HG03575 (cell line): ENCODE measurements at regions not wholly inside any gene's neighbourhood (a gene's known extent, or its start where the extent isn't known, plus 50 kb on each side); places are given as distances from the start of the nearest gene placed in this dataset.

Experiments used
- ATAC-seq: cut with Tn5 transposase; IDR thresholded peaks from one replicate; pipeline ENCODE4 v1.9.1; 2021; ENCODE audit not compliant: unreplicated experiment, insufficient number of reproducible peaks, low FRiP score; ENCODE audit errors: extremely low read depth

GRCh38 chr13:53719281-53719680 lies 690.7 kb downstream of the OLFM4 start:
- ATAC-seq: no peak

DNA sequence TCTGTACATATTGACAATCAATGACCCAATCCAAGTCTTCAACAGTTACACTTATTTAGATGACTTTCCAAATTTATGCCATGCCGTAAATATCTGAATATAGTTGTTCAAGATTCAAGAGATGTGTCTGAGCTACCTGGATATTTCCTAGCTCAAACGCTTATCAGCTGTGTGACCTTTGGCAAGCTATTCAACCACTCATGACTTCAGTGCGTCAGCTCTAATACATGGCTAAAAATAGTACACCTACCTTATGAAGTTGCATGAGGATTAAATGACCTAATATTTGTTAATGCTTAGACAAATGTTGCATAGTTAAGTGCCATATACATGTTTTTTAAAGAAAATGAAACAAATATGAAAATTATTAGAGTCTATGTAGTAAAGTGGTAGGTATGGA lies 704.1 kb downstream of the OLFM4 start:
- no peak for ATAC-seq

DNA sequence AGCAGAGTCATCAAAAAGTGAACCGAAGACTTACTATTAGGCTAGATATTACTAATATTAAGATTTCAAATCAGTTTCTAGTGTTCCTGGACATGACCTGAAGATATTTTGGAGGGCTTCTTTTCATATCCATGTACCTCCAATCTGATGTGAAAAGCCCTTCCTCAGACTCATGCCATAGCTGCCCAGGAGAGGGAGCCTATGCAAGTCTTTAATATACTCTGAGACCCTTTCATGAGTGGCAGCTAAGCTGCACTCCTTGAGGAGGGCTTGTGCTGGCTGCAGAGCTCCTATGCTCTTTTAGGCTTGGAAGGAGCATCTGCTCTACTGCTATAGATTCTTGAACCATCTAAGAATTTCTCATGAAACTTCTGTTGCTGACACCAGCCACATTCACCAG lies 715.3 kb downstream of the OLFM4 start:
- ATAC-seq: no peak

- ATAC-seq: no peak
Observed at GRCh38 chr13:53747825-53748224, 719.2 kb downstream of the OLFM4 start.

GRCh38 chr13:53749306-53749705 lies 720.7 kb downstream of the OLFM4 start:
- ATAC-seq: no peak

- ATAC-seq: no peak
Observed at GRCh38 chr13:53759016-53759415, 730.4 kb downstream of the OLFM4 start.

DNA sequence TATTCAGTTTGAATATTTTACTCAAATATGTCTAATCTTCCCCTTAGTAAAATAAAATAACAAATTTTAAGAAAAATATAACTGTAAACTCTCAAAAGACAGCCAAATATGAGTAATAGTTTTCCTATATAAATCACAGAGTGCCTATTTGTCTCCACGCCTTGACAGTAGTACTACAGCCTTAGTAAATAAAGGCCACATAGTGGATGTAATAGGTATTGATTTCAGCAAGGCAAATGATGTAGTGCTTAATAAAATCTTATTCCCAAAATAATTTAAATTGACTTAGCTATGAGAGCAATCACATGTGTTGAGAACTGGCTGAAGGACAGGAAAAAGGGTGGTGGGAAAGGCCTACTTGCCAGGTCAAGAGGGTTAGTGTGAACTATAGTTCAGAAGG lies 747.2 kb downstream of the OLFM4 start:
- no peak for ATAC-seq

DNA sequence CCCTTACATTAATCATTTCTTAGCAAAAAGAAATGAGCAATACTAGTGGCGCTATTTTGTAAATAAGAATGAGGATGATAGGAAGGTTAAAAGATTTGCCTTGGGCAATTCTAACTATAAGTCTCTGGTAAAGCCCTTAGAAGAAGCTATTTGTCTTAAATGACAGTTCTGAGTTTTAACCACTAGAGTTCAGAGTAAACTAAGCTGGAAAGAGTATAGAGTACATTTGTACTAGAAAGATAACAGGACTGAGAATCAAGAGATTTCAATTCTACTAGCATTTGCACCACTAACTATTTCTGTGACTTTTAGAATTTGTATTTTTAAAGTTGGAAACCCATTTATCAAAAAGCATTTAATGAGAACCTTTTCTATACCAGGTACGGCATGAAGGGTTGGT lies 750.3 kb downstream of the OLFM4 start:
- ATAC-seq: no peak

GRCh38 chr13:53781941-53782340 lies 753.3 kb downstream of the OLFM4 start:
- no peak for ATAC-seq

GRCh38 chr13:53782488-53782961 lies 753.9 kb downstream of the OLFM4 start:
- ATAC-seq: peak; percentile 56

- no peak for ATAC-seq
Observed at GRCh38 chr13:53783471-53783870, 754.9 kb downstream of the OLFM4 start.

DNA sequence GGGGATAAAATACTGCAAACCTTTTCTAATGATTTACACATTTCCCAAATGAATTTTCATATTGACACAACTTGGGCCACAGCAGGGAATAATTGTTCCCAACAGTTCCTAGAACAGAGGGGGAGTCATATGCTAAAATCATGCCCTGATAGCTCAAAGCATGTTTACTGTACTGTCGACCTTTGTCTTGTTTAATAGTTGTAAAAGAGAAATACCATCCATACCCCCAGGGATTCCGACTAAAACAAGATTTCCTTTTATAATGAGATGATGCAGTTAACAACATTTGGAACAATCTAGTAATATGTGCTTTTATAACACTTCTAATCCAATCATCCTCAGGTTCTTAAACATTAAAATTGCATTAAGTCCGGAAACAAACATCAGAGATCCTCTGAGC lies 759.7 kb downstream of the OLFM4 start:
- ATAC-seq: no peak

- ATAC-seq: no peak
Observed at GRCh38 chr13:53800011-53800410, 771.4 kb downstream of the OLFM4 start.

DNA sequence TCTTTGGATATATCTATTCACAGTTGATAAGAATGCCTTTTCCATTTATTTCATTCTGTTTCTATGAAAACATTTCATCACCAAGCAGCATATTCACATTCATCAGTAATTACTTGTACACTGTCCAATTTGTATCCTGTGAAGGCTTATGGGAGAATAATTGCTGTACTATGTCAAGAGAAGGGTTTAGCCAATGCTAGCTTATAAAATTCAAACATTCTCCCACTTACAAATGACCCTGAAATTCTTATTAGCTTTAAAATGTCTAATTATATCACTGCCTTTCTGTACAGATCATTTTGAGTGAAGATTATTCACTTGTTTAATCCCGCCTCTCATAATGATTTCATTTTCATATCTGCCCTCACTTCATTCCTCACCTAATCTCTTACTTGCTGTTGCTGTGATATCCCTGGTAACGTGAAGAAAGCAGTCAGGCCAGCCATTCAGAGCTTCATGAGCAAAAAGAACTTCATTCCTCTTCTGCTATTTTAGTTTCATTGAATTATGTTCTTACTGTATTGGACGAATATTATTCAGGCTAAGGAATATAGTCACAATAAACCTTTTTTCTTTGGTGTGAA lies 778.7 kb downstream of the OLFM4 start:
- ATAC-seq: no peak

GRCh38 chr13:53821632-53822031 lies 793.0 kb downstream of the OLFM4 start:
- ATAC-seq: no peak

DNA sequence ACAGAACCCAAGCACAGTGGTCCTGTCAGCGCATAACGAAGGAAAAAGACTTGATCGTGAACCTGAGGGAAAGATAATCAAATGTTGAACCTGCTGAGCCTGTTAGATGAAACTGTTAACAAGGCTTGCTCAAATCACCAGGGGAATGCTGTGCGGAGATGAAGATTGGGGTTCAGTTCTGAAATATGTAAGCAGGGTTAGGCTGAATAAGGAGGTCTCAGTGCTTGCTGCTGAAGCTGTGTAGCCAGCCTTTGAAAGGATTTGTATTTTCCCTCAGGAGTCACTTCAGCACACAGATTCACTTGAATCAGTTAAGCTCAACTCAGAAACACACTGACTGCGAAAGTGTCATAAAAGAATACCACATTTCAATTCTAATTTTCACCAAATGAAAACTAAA lies 793.5 kb downstream of the OLFM4 start:
- ATAC-seq: no peak

GRCh38 chr13:53839461-53839860 lies 810.8 kb downstream of the OLFM4 start:
- ATAC-seq: no peak

DNA sequence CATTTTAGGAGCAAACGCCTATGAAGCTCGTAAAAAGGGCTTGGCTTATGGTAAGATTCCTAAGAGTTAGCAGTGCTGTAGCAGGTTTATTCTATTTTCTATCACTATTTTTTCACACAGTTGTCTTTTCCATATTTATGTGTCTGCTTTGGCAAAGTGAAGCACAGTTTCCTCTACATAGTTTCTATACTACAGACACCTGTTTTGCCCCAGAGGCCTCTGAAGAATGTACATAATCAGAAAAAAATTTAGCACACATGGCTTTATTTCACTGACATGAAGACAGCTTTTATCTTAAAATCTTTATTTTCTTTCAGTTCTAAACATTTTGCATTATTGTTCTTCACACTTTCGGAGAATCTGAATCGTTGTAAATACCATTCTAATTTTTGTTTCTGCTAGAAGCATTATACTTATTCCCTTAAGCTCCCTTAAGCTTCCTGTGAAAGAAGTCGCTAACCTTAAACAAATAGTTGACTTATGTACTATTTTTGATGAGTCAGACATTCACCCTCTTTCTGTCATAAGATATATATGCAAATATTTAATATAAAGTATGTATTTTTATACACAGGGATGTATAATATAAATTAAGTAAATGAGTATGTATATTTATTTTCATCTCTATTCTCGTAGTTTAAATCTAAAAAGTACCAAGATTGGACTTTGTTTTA lies 816.0 kb downstream of the OLFM4 start:
- ATAC-seq: no peak

GRCh38 chr13:53847502-53847901 lies 818.9 kb downstream of the OLFM4 start:
- no peak for ATAC-seq

DNA sequence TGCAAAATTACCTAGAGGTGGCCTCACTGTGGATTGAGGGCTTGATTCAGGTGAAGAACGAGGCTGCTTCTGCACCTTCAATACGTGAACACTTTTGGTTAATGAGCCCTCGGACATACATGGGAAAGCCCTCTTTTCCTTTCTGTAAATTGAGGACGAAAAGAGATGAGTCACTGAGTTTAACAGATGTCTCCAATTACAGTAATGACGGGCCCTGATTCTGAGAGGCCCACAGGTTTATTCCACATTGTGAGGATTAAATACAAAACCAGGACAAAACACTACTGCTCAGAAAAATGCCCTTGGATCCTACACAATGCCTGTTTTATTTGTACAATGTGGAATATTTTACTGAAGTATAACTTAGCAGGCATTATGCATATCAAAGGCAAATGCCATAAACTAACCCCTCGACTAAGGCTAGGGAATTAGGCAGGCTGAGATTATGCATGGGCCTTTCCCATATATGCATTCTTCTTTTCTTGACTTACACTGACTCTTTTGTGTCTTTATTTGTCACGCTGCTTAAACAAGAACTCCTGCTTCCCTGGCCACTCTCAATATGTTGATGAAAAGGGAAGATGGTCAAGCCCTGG lies 819.9 kb downstream of the OLFM4 start:
- ATAC-seq: no peak

- no peak for ATAC-seq
Observed at GRCh38 chr13:53854321-53854720, 825.7 kb downstream of the OLFM4 start.
